Nephron progenitor cell (in vitro differentiated cells): ENCODE measurements at regions not wholly inside any gene's neighbourhood (a gene's known extent, or its start where the extent isn't known, plus 50 kb on each side); places are given as distances from the start of the nearest gene placed in this dataset.
"Not testable (repeated sequence)": the region's sequence is repeated elsewhere in the genome, so short reads cannot be mapped to it uniquely, and the experiment has no call there.

ENCODE experiments used
- DNase-seq: peaks from one replicate; pipeline ENCODE4 v3.0.0; 2021
- H3K27ac Mint-ChIP-seq: 2 replicates; pipeline ENCODE4 v1.8.0; 2021; ENCODE audit warnings: mild to moderate bottlenecking, moderate library complexity, mixed read lengths
- H3K27me3 Mint-ChIP-seq: 2 replicates; pipeline ENCODE4 v1.8.0; 2021; ENCODE audit warnings: mild to moderate bottlenecking, low read depth, mixed read lengths; ENCODE audit not compliant: poor library complexity
- H3K36me3 Mint-ChIP-seq: 2 replicates; pipeline ENCODE4 v1.8.0; 2021; ENCODE audit warnings: low read depth, mixed read lengths
- H3K4me1 Mint-ChIP-seq: 2 replicates; pipeline ENCODE4 v1.8.0; 2021; ENCODE audit warnings: mixed read lengths
- H3K4me3 Mint-ChIP-seq: 2 replicates; pipeline ENCODE4 v1.8.0; 2021; ENCODE audit warnings: mild to moderate bottlenecking, moderate library complexity, mixed read lengths
- H3K9me3 Mint-ChIP-seq: 2 replicates; pipeline ENCODE4 v1.8.0; 2021; ENCODE audit warnings: mild to moderate bottlenecking, moderate library complexity, mixed read lengths
- CTCF ChIP-seq: fragments of 200-600 bp; sonication (generic); IDR thresholded peaks from 2 replicates; pipeline ENCODE4 v1.5.0; 2021; ENCODE audit warnings: antibody characterized with exemption

- DNase-seq, result no peak
- Mint-ChIP-seq H3K27me3 (no peaks in the 10 kb centered on the region), H3K9me3 (peaks cover 63% of the 10 kb centered on the region), H3K36me3 (peaks cover 16% of the 10 kb centered on the region), H3K4me1 (no peaks in the 10 kb centered on the region), H3K27ac (no peak overlapping the region), H3K4me3 (no peak overlapping the region)
- TF ChIP-seq CTCF, result no peak
Measured at GRCh38 chr18:8928044-8928443, 174.5 kb upstream of the NDUFV2 start.

GRCh38 chr18:8928847-8929780 lies 173.4 kb upstream of the NDUFV2 start:
- H3K9me3 Mint-ChIP-seq, result peaks cover 71% of the 10 kb centered on the region
- TF ChIP-seq CTCF, result no peak

GRCh38 chr18:8930990-8931616 lies 171.4 kb upstream of the NDUFV2 start:
- Mint-ChIP-seq H3K36me3 (peaks cover 11% of the 10 kb centered on the region), H3K27ac (no peak overlapping the region), H3K4me3 (no peak overlapping the region), H3K9me3 (peaks cover 62% of the 10 kb centered on the region), H3K27me3 (no peaks in the 10 kb centered on the region), H3K4me1 (peaks cover 10% of the 10 kb centered on the region)
- no peak for TF ChIP-seq CTCF
- DNase-seq, result no peak

More at GRCh38 chr18:8928847-8929780, 173.4 kb upstream of the NDUFV2 start:
- no peak overlapping the region for H3K27ac Mint-ChIP-seq
- peaks cover 16% of the 10 kb centered on the region for H3K36me3 Mint-ChIP-seq
- H3K4me1 Mint-ChIP-seq, result peaks cover 3% of the 10 kb centered on the region
- no peak for DNase-seq
- no peak overlapping the region for H3K4me3 Mint-ChIP-seq
- no peaks in the 10 kb centered on the region for H3K27me3 Mint-ChIP-seq

GRCh38 chr18:8932866-8933265 lies 169.6 kb upstream of the NDUFV2 start:
- H3K4me3 Mint-ChIP-seq, result no peak overlapping the region
- no peak for TF ChIP-seq CTCF
- H3K9me3 Mint-ChIP-seq, result peaks cover 46% of the 10 kb centered on the region
- peaks cover 8% of the 10 kb centered on the region for H3K36me3 Mint-ChIP-seq
- H3K27me3 Mint-ChIP-seq, result no peaks in the 10 kb centered on the region
- peaks cover 10% of the 10 kb centered on the region for H3K4me1 Mint-ChIP-seq
- no peak for DNase-seq
- H3K27ac Mint-ChIP-seq, result no peak overlapping the region

- Mint-ChIP-seq H3K36me3 (peaks cover 7% of the 10 kb centered on the region), H3K27me3 (no peaks in the 10 kb centered on the region), H3K4me3 (no peak overlapping the region), H3K9me3 (peaks cover 39% of the 10 kb centered on the region), H3K4me1 (peaks cover 10% of the 10 kb centered on the region), H3K27ac (peak overlapping the region; percentile 96)
- TF ChIP-seq CTCF, result no peak
- DNase-seq, result no peak
Measured at GRCh38 chr18:8933714-8934284, 168.7 kb upstream of the NDUFV2 start.

GRCh38 chr18:8935346-8935745 lies 167.2 kb upstream of the NDUFV2 start:
- not testable (repeated sequence) for H3K36me3 Mint-ChIP-seq, H3K4me1 Mint-ChIP-seq

More at GRCh38 chr18:8935346-8935745, 167.2 kb upstream of the NDUFV2 start:
- H3K9me3 Mint-ChIP-seq, result peaks cover 28% of the 10 kb centered on the region
- not testable (repeated sequence) for H3K27ac Mint-ChIP-seq, DNase-seq, H3K4me3 Mint-ChIP-seq, H3K27me3 Mint-ChIP-seq
